SK-MEL-5 (cell line): ENCODE measurements at regions not wholly inside any gene's neighbourhood (a gene's known extent, or its start where the extent isn't known, plus 50 kb on each side); places are given as distances from the start of the nearest gene placed in this dataset.
A peak's percentile ranks its signal among the peaks of the same experiment; 100 is the strongest.
"Not testable (repeated sequence)": the region's sequence is repeated elsewhere in the genome, so short reads cannot be mapped to it uniquely, and the experiment has no call there.

Experiments used
- DNase-seq: peaks from one replicate; pipeline ENCODE4 v3.0.0-alpha.2; 2016; ENCODE audit warnings: low read depth, low spot score
- in situ Hi-C: cut with HindIII; loops from 2 replicates; pipeline ENCODE4 v1.10.0; 2016; ENCODE audit warnings: low sequenced_read_pairs, high pct_unique_total_duplicates, low pct_unique_long_range_greater_than_20kb

DNA sequence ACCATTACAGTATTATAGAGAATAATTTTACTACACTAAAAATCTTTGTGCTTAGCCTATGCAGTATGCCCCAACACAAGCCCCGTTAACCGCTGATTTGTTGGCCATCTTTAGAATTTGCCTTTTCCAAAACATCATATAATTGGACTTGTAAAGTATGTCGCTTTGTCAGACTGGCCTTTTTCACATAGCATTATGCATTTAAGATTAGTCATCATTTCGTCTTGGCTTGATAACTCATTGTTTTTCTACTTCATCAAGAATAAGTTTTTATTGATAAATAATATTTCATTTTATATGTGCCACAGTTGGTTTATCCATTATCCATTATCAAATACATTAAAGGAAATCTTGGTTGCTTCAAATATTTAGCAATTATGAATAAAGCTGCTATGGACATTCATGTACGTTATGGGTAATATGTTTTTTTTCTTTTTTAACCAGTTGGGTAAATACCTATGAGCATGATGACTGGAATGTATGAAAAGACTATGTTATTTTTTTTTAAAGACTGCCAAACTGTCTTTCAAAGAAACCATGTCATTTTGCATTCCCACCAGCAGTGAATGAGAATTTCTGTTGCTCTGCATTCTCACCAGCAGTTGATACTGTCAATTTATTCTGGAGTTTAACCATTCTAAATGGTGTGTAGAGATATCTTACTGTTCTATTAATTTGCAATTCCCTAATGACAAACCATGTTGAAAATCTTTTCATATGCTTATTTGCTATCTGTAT lies 273.1 kb upstream of the KCND2 start:
- DNase-seq: no peak
- in situ Hi-C loops: no loop called here

DNA sequence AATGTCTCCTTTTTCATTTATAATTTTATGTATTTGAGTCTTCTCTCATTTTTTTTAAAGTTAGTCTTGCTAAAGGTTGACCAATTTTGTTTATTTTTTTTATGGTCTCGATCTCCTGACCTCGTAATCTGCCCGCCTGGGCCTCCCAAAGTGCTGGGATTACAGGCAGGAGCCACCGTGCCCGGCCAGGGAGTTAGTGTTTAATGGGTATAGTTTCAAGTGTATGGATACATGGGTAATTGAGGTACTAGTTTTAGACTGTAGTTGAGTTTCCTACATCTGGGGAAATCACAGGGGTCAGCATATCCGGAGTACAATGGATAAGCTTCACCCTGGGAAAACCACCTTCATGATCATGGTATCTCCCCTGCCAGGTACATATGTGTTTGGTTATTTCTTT lies 267.3 kb upstream of the KCND2 start:
- in situ Hi-C loops: no loop called here
- DNase-seq: no peak

DNA sequence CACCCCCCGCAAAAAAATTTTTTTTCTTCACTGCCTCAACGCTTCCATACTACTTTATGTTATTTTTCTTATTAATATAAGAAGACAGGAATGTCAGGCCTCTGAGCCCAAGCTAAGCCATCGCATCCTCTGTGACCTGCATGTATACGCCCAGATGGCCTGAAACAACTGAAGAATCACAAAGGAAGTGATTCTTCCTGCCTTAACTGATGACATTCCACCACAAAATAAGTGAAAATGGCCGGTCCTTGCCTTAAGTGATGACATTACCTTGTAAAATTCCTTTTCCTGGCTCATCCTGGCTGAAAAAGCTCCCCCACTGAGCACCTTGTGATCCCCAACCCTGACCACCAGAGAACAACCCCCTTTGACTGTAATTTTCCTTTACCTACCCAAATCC lies 258.7 kb upstream of the KCND2 start:
- DNase-seq, in situ Hi-C loops: not testable (repeated sequence)

DNA sequence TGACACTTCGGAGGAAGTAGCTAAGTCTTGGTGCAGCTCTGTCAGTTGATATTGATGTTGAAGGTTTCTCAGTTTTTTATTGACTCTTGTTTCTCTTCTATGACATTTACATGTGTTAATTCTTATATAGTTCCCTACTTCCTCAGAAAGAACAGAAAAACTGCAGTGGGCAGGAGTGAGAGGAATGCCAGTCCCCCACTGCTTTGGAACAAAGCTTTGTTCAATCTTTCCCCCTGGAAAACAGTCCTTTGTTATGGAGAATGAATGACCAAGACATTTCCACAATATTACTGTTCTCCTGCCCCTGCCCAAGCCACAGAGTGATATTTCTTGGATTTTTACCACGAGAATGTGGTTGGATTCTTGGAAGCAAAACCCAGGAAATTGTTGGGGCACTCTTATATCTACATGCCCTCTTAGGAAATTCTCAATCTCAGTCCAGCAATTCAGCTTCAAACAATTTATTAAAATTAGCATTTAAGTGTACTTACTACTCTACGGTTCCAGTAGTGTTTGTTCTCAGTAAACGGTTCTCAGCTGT lies 258.0 kb upstream of the KCND2 start:
- in situ Hi-C loops: no loop called here
- no peak for DNase-seq

DNA sequence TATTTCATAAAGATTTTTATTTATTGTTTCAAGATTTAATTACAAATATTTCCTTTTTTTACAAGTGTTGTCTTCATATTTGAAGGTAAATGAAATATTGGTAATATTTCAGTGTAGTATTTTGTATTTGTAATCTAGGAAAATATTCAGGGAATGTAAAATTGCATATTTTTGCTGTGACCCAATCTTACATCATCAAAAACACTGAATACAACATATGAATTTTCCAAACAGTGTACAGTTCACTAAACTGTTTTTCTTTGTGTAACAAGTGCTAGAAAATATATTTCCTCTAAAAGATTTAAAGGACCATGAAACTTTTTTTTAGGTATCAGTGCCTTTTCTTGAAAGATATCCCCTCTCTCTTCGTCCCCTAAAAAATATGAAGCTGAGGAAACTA lies 251.9 kb upstream of the KCND2 start:
- no peak for DNase-seq
- in situ Hi-C loops: no loop called here

DNA sequence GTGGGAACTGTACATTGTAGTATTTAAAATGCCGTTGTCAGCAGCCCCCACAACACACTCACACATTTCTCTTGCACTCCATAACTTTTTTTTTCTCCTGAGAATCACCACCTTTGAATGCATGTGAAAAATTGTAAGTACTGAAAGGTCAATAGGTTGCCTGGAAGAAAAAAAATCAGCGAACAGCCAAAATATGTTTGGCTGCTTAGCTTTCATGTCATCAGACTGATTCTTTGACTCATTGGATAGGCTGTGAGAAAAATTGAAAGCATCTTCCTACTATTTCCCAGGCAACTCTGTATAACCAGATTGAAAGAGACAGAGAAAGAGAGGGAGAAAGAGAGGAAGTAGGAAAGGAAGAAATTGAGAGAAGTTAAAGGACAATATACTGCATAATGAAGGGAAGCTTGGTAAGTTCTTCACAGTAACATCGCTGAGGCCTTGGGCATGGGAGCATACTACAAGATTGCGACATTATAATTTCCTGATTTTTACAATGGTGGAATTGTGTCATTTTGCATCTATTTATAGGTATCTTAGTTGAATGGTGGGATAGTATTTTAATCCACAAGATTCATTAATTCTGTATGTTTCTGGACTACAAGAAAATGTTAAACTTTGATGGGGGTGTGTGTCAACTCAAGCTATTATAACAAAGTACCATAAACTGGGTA lies 249.3 kb upstream of the KCND2 start:
- in situ Hi-C loops: no loop called here
- no peak for DNase-seq

DNA sequence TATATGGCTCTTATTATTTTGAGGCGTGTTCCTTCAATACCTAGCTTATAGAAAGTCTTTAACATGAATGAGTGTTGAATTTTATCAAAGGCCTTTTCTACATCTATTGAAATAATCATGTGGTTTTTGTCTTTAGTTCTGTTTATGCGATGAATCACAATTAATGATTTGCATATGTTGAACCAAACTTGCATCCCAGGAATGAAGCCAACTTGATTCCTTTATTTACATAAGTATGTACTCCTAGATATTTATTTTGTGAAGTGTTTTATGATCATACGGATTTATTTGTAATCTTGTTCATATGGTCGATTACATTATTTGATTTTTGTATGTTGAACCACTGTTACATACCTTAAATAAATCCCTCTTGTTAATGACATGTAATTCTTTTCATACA lies 244.3 kb upstream of the KCND2 start:
- no peak for DNase-seq

DNA sequence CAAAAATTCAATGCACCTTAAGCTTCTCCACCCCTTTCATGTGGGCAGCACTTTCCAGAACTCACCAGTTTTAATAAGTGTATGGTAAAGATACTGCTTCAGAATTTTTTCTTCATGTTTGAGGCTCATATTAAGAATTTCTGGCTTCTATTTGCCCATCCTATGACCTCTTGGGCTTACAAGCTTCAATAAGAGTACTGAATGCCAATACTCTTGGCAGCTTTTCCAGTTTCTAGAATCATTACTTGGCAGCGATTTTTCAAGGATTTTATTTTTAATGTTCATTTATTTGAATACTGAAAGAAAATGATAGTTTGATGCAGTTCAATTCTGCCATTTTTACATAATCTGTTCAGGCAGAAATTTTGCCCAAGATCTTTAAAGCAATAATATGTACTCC lies 242.1 kb upstream of the KCND2 start:
- in situ Hi-C loops: no loop called here
- DNase-seq: no peak

More for the DNA sequence above, 244.3 kb upstream of the KCND2 start:
- in situ Hi-C loops: no loop called here

DNA sequence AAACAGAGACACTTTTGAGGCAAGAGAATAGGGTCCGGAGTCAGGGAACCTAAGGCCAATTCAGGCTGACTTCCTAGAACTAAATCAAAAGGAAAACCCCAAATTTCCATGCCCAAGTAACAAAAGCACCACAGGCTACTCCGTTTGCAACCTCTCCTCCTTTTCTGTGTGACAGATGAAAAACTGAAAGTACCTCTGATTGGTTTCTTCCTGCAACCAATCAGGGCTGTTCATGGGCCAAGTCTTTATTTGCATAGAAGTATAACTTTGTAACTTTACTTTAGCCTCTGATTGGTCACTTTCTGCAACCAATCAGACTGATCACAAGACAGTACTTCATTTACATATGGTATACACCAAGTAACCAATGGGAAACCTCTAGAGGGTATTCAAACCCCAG lies 239.9 kb upstream of the KCND2 start:
- in situ Hi-C loops: no loop called here
- DNase-seq: peak; percentile 60

DNA sequence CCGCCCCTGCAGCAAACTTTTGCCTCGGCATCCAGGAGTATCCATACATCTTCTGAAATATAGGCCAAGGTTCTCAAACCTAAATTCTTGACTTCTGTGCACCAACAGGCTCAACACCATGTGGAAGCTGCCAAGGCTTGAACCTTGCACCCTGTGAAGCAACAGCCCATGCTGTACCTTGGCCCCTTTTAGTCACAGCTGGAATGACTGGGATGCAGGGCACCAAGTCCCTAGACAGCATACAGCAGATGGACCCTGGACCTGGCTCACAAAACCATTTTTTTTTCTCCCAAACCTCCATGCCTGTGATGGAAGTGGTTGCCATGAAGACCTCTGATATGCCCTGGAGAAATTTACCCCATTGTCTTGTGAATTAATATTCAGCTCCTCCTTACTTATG lies 233.8 kb upstream of the KCND2 start:
- no peak for DNase-seq
- in situ Hi-C loops: no loop called here

DNA sequence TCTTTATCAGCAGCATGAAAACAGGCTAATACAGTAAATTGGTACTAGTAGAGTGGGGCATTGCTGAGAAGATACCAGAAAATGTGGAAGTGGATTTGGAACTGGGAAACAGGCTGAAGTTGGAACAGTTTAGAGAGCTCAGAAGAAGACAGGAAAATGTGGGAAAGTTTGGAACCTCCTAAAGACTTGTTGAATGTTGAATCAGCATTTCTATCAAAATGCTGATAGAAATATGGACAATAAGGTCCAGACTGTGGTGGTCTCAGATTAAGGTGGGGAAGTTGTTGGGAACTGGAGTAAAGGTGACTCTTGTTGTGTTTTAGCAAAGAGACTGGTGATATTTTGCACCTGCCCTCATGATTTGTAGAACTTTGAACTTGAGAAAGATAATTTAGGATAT lies 231.2 kb upstream of the KCND2 start:
- in situ Hi-C loops: no loop called here

DNA sequence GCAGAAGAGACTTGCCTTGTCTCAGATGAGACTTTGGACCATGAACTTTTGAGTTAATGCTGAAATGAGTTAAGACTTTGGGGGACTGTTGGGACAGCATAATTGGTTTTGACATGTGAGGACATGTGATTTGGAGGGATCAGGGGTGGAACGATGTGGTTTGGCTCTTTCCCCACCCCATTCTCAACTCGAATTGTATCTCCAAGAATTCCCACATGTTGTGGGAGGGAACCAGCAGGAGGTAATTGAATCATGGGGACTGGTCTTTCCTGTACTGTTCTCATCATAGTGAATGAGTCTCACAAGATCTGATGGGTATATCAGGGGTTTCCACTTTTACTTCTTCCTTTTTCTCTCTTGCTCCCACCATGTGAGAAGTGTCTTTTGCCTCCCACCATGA lies 229.7 kb upstream of the KCND2 start:
- in situ Hi-C loops: no loop called here
- DNase-seq: no peak

More for the DNA sequence above, 231.2 kb upstream of the KCND2 start:
- DNase-seq: no peak

DNA sequence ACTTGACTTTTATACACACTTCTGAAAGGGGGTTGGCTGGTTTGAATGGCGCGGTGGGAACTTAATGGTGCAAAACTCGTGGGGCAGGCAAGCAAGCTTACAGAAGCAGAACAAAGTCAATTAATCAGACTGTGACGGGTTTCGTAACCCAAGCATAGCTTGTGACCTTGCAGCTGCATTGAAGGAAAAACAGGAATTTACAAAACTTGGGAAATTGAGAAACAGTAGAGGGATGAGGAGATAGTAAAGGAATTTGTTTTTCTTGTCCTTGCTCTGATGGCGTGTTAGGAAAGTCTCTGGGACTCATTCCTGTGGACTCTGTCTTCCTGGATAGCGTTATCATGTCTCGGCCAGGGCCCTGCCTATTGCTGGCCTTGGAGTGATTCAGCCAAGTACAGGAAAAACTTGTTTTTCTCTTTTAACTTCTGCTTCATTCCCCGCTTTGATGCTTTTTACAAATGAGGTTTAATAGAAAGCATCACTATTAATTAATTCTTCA lies 220.0 kb upstream of the KCND2 start:
- in situ Hi-C loops: no loop called here

DNA sequence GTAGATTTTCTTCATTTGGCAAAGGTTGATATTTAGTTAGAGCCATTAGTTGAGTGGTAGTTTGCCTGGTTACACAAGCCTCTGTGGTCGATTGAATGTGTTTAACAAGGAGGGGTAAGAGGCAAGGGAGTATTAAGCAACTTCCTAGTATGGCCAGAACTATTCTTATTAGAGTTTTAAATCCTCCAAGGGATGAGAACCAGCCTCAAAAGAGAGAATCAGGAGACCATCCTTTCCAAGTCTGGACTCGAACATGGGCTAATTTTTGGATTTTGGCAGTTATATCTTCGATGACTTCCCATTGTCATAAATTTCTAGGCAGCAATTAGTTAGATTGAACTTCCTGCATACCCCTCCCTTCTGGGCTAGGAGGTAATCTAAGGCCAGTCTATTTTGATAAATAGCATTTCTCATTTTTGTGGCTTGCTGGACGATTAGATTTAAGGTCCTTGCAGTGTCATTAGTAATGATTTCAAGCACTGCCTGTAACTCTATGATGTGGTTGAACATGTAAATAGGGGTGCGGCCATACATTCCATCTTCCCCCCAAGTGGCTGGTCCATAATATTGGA lies 219.5 kb upstream of the KCND2 start:
- in situ Hi-C loops: no loop called here
- DNase-seq: no peak

More for the DNA sequence above, 220.0 kb upstream of the KCND2 start:
- no peak for DNase-seq

DNA sequence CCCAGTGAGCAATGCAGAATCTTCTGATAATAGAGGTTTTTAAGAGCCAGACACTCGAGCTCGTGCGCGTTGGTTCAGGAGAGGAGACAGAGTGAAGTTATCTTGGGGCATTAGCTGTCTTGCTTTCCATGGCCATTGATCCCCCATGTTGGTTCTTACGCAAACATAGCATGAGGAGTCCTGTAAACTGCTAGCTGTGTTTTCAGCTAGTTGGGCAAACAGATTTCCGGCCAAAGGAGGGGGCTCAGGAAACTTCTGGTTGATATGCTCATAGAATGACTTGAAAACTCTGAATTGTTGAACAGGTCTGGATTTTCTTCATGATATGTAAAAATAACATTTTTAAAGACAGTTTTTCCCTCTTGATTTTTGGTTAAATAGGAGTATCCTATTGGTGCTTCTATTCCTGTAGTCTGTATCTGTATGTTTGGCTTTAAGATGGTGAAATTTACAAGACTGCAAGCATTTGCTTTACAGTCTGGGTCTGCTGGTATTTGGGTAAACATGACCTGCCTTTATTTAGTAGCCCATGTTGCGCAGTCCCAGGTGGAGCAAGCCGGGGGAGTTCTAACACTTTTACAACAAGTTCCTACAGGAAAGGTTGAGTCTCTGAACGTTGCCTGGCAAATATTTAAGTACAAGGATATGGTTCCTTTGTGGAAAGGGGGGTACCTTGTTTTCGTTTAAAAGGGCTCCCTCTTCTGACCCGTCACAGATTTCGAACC lies 218.4 kb upstream of the KCND2 start:
- no peak for DNase-seq
- in situ Hi-C loops: no loop called here

DNA sequence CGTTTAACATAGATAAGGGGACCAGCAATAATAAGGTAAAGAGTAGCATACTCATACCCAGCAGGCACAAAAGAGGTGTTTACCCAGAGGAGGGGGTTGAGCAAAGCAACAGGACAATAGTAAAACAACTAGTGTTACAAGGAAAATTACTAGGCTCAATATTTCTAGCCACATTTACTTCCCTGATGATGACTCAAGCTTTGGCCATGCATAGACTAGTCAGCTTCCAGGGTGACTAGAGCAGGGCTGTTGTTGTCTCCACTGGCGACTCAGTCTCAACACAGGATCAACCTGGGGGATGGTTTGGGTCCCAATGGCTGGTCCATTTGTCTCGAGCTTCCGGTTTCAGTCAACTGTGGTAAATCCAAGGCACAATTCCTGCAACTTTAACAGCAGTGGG lies 217.7 kb upstream of the KCND2 start:
- no peak for DNase-seq
- in situ Hi-C loops: no loop called here

DNA sequence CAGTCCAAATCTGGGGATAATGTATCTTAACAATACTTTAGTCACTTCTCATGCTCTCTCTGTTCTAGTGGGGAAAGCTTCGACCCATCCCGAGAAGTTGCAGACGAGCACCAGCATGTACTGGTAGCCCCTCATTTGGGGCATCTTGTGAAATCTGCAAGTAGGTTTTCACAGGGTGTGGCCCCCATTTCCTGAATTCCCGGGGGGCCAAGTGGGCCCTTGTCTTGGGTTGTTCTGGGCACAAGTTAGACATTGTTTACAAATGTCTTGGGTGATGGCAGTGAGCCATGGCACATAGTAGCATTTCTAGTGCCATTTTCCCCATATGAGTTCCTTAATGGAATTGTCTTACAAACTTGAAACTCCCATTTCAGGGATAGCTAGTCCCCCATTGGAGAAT lies 216.7 kb upstream of the KCND2 start:
- in situ Hi-C loops: no loop called here
- no peak for DNase-seq

DNA sequence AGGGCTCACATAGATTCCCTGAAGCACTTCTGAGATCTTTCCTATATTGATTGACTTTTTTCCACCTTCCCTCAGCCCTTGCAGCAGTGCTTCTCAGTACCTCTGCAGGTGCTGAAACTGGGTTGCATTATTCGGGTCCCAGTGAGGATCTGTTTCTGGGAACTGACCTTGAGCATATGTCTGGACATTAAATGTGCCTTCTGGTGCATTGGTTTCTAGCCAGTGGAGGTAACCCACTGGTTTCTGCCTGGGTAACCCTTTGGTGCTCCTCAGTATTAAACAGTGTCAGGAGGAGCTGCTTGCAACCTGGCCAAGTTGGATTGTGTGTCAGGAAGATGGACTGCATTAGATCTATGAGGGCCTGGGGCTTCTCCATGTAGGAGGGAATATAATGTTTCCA lies 213.3 kb upstream of the KCND2 start:
- in situ Hi-C loops: no loop called here
- DNase-seq: no peak
